Fibroblast of peridontal ligament (primary cell): ENCODE measurements at regions not wholly inside any gene's neighbourhood (a gene's known extent, or its start where the extent isn't known, plus 50 kb on each side); places are given as distances from the start of the nearest gene placed in this dataset.

Experiments
- DNase-seq: peaks from one replicate; pipeline ENCODE4 v3.0.0-alpha.2; 2010; ENCODE audit errors: extremely low read depth

DNA sequence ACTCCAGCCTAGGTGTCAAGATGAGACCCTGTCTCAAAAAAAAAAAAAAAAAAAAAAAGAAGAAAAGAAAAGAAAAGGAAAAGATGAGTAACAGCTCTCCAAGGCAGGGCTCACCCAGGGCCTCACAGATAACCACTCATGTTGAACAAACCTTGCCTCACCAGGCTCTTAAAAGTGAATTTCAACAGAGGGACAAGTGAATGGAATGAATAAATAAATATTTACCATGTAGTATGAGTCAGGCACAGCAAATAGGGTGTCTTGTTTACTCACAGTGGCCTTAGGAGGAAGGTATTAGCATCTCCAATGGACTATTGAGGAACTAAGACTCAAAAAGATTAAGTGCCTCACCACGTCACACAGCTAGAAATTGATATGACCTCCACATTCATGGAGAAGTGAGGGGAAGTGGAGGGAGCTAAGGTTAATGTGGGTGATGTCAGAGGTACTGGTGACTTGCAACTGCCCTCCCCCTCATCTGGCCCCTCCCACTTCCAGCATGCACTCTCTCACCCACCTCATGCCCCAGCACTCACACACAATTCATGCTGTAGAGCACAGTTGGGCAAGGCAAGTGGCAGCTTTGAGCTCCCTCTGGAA, 255.5 kb downstream of the UACA start:
- DNase-seq, result no peak

DNA sequence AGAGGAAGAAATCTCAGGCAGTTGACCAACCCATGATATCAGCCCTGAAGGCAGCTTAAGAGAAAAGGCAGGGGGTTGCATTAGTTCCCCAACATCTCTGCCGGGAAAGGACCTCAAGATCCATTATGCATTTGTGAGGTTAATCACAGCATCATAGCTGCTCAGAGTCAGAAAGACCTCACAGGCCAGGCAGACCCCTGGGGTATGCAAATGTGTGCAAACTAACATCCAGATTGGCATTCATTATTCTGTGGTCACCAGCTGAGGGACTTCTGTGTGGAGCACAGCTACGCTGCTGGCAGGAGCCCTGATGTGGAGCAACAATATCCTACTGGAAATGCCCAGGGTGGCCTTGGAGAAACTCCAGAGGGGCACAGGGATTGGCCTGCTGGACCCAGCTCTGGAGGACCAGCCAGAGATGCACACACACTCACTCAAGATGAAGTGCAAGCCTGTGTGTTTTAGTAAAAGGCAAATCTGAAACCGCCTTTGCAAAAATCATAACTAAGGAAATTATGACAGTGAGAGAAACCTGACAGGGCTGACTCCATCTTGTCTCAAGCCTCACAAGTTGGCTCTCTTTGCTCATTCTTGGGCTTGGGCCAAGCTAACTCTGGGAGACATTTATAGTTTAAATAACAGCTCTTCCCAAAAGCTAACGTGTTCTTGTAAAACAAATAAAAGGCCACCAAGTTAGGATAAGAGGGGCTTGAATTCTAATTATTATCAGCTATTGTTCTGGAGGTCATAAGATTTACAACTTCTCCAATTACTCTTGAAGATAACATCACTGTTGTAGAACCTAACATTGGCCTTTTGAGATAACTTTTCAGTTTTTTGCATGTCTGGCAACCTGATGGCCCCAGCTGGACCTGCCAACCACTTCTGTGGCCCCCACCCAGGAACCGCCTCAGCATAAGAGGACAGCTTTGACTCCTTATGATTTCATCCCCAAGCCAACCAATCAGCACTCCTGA, 257.1 kb downstream of the UACA start:
- DNase-seq, result no peak

DNA sequence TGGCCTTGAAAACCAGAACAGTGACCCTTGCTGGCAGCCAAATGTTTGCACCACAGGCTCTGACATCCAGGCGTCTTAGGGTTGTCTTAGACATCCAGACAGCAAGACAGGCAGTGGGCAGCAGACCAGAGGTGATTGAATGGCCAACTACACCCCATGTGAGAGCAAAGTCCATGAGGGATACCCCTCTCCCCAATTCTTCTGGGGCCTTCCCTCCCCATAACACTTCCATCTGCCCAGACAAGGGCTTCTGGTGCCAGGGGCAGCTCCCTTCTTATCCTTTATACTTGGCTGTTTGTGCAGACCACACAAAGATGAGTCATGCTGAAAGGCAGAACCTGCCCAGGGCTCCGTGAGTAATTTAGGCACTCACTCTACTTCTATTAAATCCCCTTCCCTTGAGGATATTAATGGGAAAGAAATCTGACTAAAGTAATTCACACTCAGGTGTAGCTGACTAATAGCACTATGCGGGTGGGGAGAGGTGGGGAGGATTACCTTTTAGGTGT, 257.9 kb downstream of the UACA start:
- peak; percentile 73 for DNase-seq

DNA sequence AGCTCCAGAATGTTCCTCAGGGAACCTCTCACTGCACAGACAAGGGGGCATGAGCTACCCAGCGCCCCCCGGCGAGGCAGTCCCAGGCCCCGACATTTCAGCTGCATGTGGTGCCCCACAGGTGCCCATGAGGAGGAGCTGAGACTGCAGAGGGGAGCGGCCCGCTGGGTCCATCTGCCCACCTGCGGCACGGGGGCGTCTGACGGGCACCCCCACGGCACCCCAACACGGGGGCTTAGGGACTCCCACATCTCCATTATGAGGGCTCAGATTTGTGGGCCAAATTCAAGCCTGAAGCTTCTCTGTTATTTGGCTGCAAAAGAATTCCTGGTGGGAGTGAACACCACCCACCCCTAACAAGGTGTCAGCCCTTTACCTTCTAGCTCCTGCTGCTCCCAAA, 258.4 kb downstream of the UACA start:
- no peak for DNase-seq

DNA sequence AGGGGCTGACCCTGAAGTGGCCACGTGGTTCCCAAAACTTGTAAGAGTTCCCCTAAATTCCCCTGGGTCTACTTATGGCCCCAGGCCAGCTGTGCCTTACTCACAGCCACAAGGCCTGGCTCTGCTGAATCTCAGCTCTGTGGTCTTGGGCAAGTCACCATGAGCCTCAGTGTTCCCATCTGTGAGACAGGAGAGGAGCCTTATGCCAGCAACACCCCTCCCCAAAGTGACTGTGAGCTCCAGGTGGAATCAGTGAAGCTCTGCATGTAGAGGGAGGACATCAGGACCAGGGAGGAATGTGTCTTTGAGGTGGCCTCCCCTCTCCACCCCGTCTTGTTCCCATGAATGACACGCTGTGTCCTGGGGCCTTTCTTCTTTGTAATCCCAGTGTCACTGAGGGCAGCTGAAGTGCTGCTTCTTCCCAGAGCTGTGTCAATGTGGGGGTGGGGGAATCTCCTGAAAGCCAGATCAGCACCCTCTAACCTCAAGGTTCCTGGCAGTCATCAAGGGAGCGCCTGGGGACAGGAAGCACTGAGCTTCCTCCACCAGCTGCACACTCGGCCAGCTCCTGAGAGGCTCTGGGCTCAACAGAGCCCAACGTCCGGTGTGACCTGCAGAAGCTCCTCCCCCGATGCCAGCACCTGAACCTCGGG, 258.9 kb downstream of the UACA start:
- DNase-seq, result peak; percentile 73

GRCh38 chr15:70503798-70504298, 259.5 kb downstream of the UACA start:
- DNase-seq, result no peak

- no peak for DNase-seq
Measured at GRCh38 chr15:70503073-70503745, 260.1 kb downstream of the UACA start.

DNA sequence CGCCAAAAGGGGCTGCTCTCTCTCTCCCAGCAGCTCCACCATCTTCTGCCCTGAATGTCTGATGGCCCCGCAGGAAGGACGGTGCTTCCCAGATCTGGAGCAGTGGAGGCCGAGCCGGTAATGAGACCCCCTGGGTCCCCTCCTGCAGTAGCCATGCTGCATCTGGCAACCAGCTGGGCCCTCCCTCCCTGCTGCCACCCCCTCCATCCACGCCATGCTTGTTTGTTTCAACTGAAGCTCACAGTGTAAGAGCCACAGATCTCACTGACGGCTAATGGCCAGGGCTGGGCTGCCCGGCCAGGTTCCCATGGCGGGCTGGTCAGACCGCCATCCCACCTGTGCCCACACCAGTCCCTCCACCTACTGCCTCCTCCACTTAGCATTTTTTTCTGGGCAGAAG, 260.8 kb downstream of the UACA start:
- no peak for DNase-seq

DNA sequence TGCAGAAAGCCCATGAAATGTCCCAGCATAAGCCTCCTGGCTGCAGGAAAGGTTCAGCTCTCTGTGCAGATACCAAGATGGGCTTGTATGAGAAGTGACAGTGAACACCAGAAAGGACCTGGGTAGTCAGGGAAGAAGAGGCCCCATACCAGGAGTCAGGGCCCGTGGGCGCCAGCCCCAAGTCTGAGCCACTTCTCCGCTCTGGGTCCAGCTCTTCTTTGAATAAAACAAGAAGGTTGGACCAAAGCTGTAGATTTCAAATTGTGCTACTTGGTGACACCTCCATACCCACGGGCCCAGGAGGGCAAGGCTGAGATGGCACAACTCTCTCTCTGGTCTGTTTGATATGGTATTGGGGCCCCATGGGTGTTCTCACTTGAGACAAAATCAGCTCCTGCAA, 261.5 kb downstream of the UACA start:
- DNase-seq, result no peak

DNA sequence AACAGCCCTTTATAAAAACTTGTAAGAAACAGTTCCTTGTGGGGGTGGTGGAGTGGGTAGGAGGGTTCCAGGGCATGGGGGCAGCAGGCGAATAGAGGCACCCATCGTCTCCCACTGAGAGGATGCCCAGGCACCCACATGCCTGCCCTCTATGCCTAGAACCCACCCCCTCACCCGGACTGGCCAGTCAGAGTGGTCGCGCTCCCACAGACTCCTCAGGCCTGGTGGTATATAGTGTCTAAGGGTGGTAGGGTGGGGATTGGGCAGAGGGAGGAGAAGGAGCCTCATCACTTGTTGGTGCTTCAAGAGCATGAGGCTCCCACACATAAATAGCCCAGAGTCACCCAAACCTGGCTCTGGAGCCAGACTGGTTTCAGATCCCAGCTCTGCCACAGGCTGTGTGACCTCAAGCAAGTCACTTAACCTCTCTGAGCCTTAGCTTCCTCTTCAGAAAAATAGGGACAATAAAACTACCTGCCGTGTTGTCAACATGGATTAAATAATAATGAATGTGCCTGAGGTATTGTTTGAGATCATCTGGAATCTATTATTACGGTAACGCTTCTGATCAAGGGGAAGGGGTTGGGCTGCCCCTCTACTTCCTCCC, 262.1 kb downstream of the UACA start:
- DNase-seq, result no peak

DNA sequence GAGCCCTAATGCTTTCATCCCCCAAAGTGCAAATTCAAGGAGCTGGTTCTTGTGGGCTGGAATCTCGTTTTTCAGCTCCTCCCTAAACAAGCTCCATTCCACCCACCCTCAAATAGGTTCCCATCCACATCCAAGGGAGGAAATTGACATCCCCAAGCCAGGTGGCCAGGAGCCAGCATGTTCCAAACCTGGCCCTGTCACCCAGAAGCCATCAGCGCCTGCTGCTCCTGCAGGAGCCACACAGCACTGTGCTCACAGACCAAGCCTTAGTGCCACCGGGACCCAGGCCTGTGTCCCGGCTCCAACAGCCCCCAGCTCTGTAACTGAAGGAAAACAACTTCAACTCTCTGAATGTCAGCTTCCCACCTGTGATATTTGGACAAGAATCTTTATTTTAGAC, 263.6 kb downstream of the UACA start:
- no peak for DNase-seq

GRCh38 chr15:70498096-70498626, 265.2 kb downstream of the UACA start:
- no peak for DNase-seq

DNA sequence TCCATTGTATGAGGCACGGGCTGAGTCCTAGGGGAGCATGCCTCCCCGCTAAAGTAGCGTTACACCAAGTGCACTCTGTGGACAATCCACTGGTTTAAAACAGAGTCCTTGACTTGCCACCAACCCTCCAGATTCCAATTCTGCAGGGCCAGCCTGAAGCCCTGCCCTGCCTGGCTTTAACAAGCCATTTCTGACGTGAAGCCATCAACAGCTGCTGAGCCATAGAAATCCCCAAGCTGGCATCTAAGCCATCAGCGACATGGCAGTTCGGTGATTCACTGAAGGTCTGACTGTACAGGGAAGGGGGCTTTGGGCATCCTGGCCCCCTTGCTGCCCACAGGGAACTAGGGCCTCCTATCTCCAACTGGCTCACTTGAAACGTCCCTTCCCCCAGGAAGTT, 265.7 kb downstream of the UACA start:
- no peak for DNase-seq

GRCh38 chr15:70495991-70496599, 267.3 kb downstream of the UACA start:
- DNase-seq, result no peak

- peak; percentile 84 for DNase-seq
Measured at GRCh38 chr15:70494852-70495571, 268.3 kb downstream of the UACA start.

DNA sequence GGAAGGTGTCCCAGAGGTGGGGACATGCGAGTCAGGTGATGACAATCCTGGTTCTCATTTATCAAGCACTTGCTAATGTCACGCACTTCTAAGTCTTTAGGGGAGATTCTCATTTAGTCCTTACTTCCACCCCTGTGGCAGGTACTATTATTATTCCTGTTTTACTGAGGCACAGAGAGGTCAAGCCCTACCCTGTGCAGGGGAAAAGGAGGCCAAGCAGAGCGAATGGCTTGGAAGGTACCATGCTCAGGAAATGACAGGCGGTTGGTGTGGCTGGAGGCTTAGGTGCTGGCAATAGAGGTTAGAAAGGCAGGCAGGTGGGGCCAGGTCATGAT, 268.9 kb downstream of the UACA start:
- DNase-seq, result no peak

GRCh38 chr15:70493787-70494516, 269.4 kb downstream of the UACA start:
- no peak for DNase-seq

- no peak for DNase-seq
Measured at GRCh38 chr15:70493376-70493775, 270.0 kb downstream of the UACA start.
